ENCODE measurements at regions not wholly inside any gene's neighbourhood (a gene's known extent, or its start where the extent isn't known, plus 50 kb on each side); places are given as distances from the start of the nearest gene placed in this dataset.
"Not testable (repeated sequence)": the region's sequence is repeated elsewhere in the genome, so short reads cannot be mapped to it uniquely, and the experiment has no call there.

GRCh38 chr20:60172346-60172984 is 214.2 kb downstream of the CDH26 start:
- DNase-seq, result no peak

- no peak for DNase-seq
These were observed 218.9 kb downstream of the CDH26 start for GRCh38 chr20:60177080-60177479.

DNA sequence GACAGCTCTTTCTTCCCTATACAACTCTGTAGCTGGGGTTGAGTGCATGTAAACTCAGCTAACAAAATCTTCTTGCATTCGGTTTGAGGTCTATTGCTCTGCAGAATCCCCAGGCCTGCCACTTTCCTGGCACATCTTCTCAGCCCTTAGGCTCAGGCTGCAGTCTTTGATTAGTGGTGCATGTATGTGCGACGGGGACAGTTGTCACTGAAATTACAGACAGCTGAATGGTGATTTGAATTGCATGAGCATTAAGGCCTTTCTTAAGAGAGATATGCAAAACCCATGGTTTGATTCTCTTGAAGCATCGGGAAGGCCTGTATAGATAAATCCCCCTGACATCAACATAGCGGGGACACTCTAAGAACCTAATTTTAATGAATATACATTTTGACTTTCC is 222.8 kb downstream of the CDH26 start:
- DNase-seq, result no peak

DNA sequence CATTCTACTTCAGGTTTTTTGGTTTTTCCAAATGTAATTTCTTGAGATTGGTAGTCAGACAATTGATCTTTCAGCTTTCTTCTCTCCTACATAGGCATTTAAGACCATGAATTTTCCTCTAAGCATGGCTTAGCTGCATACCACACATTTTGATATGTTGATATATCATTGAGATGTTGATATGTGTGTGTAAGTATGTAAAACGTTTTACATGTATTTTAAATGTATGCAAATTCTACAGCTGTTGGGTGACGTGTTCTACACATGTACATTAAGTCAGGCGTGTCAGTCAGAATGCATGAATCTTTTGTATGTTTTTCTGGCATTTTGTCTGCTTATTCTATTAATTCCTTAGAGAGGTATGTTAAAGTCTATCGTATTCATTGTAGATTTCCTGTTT is 228.2 kb downstream of the CDH26 start:
- no peak for DNase-seq

DNA sequence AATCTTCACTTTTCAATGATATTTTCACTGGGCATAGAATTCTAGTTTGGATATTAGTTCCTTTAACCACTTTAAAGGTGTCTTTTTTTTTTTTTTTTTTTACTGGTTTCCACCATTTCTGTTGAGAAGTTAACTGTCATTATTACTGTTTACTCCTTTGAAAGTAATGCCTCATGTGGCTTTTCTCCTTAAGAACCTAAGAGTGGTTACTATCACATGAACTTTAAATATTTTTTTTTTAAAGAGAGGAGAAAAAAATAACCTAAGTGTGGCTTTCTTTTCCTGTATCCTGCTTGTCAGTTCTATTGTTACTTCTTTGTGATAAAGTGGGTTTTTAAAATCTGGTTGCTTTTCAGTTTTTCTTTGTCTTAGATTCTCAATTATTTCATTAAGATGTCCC is 229.5 kb downstream of the CDH26 start:
- DNase-seq, result no peak

- DNase-seq, result no peak
These were observed 232.8 kb downstream of the CDH26 start for GRCh38 chr20:60191014-60191413.

- DNase-seq, result no peak
These were observed 234.1 kb downstream of the CDH26 start for GRCh38 chr20:60192326-60192725.

DNA sequence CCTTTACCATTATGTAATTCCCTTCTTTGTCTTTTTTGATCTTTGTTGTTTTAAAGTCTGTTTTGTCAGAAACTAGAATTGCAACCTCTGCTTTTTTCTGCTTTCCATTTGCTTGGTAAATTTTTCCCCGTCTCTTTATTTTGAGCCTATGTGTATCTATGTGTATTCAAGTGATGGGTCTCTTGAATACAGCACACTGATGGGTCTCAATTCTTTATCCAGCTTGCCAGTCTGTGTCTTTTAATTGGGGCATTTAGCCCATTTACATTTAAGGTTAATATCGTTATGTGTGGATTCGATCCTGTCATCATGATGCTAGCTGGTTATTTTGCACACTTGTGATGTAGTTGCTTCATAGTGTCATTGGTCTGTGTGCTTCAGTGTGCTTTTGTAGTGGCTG is 240.9 kb downstream of the CDH26 start:
- DNase-seq, result not testable (repeated sequence)

- DNase-seq, result no peak
These were observed 241.6 kb downstream of the CDH26 start for GRCh38 chr20:60199866-60200265.

DNA sequence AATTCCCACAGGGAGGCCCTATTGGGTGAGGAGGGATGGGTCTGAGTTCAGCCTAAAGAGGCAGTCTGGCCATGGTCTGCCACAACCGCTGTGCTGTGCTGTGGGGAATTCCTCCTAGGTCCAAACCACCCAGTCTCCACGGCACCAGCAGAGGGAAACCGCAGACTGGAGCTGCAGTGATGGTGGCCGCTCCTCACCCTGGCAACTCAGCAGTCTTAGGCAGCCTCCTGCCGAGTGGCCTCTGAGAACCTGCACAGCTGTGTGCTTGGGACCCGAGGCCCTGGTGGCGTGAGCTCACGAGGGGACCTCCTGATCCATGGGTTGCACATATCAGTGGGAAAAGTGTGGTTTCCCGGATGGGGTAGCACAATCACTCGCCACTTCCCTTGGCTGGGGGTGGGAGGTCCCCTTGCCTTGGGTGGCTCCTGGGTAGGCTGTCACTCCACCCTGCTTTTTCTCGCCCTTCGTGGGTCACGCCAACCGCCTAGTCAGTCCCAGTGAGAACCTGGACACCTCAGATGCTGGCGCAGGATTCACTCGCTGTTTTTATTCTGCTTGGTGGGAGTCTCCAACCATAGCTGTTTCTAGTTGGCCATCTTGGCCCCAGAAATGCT is 242.2 kb downstream of the CDH26 start:
- no peak for DNase-seq

- peak; percentile 34 for DNase-seq
These were observed 243.1 kb downstream of the CDH26 start for GRCh38 chr20:60201198-60201835.

- no peak for DNase-seq
These were observed 243.8 kb downstream of the CDH26 start for GRCh38 chr20:60202046-60202445.

DNA sequence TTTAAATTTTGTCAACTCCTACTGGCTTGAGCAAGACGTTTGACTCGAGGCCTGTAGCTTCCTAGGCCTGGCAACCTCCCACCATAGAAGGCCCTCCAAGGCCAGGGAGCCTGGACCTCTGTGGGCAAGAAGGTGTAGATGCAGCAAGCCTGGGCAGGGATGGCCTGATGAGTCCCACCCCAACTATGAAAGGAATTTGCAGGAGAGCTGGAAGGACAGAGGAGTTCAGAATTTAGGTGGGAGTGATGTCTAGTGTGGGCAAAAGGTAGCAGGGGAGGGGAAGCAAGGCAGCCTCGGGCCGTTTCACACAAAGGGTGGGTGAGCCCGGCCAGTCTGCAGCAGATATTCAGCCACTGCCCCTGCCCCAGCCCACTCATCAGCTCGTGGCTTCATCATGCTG is 245.2 kb downstream of the CDH26 start:
- no peak for DNase-seq

- DNase-seq, result no peak
These were observed 246.4 kb downstream of the CDH26 start for GRCh38 chr20:60204601-60205000.

- DNase-seq, result peak; percentile 69
These were observed 248.0 kb downstream of the CDH26 start for GRCh38 chr20:60206259-60206658.

GRCh38 chr20:60209048-60209447 is 250.8 kb downstream of the CDH26 start:
- no peak for DNase-seq

- DNase-seq, result peak; percentile 72
These were observed 252.8 kb downstream of the CDH26 start for GRCh38 chr20:60210779-60211617.

DNA sequence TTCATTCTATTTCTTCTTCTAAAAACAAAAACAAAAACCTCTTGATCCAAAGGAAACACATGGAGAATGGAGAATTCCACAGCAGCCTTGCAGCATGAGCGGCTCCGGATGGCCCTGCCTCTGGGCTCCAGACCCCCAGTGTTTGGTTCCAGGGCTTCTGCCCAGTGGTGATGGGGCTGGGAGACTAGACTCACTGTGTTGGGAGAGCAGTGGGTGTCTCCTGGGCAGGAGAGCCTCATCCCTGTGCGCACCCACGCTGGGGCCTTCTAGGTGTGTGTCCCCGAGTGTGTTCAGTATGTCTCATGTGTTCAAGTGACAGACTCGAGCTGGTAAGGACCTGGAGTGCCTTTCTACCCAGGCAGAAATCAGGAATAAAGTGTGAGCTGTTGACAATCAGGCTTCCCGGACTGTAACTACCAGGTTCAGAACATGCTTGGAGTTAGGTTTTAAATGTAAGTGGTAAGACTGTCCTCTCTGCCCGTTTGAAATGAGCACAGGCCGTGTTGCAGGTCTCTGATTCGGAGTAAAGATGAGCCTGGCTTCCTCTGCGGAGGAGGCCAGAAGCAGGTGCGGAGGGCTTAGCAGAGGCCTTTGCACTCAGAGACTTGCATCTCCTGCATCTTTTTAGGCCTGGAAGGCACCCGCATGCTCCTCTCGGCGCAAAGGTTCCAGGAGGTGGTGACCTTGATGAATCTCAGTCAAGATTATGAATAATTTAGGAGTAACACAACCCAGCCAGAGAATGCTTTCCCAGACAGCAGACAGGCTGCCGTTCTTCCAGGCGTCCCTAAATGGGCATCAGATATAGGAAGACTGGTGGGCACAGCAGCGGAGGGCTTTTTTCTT is 253.6 kb downstream of the CDH26 start:
- DNase-seq, result no peak

DNA sequence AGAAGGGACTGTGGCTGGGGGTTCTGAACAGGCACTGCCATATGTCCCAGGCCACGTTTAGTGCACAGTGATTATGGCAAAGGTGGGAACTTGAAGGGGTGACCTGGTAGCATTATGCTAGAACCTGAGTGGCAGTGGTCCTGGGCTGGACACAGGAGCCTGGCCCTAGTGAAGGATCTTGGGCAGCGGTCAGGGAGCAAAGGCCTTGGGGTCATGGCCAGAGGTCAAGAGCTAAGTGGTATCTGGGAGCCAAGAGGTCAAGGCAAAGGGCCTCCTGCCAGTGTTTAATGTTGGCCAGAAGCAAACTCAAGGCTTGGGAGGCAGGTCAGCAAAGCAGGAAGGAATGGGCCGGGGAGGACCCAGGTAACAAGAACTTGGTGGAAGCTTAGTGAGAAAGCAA is 254.5 kb downstream of the CDH26 start:
- no peak for DNase-seq

DNA sequence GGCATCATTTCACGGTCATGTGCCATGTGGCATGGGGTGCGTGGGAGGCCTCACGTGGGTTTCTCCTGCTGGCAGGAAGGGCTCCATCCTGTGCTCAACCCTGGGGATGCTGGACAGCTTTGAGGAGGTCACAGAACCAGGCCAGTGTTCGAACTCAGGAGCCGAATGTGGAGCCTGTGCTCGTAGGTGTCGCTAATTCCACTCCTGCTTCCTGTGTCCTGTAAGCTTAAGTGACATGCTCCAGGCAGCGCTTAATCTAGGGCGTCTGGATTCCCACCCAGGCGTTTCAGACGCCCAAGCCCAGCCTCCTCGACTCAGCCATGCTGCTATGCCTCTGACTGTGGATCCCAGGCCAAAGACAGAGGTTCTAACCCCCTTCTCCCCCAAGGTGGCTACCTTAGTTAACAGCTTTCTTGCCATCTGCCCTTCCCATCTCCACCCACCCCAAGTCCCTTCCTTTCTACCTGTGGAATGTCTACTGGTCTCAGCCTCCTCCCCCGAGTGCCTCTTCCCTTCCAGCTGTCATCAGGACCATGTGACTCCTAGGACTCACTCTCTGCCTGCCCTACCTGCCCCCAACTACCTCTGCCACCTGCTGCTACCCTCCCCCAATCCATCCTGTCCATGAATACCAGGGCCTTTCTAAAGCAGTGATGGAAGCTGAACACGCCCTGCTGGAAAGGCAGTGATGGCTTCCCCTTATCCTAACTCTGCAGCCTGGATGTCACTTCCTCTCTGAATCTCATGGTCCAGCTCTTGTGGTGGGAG is 255.1 kb downstream of the CDH26 start:
- DNase-seq, result no peak

- peak; percentile 66 for DNase-seq
These were observed 256.9 kb downstream of the CDH26 start for GRCh38 chr20:60214901-60215815.

All from NCI-H82 (cell line).